Liver (tissue), 8 donors: ENCODE measurements at regions not wholly inside any gene's neighbourhood (a gene's known extent, or its start where the extent isn't known, plus 50 kb on each side); places are given as distances from the start of the nearest gene placed in this dataset.

Experiments used
- DNase-seq: peaks from one replicate; pipeline ENCODE4 v3.0.0-alpha.2; 2017; ENCODE audit warnings: low spot score
- H3K27ac ChIP-seq, 2 donors: one replicate each; pipeline ENCODE4 v1.7.0; 2013; ENCODE audit warnings: inconsistent platforms in 2 of 2, low read length in 2 of 2, control low read depth in 1 of 2, low read depth in 1 of 2, mild to moderate bottlenecking in 1 of 2
- H3K27me3 ChIP-seq, 4 donors: one replicate each; pipeline versions ENCODE4 v1.6.1 to v1.7.0; 2013; ENCODE audit warnings: low read length in 3 of 4, inconsistent platforms in 1 of 4, mild to moderate bottlenecking in 1 of 4, moderate library complexity in 1 of 4; ENCODE audit not compliant: control insufficient read depth in 4 of 4, insufficient read depth in 4 of 4
- H3K36me3 ChIP-seq, 4 donors: one replicate each; pipeline versions ENCODE4 v1.6.1 to v1.7.0; 2013; ENCODE audit warnings: low read length in 3 of 4, mild to moderate bottlenecking in 3 of 4, low read depth in 1 of 4, moderate library complexity in 1 of 4; ENCODE audit not compliant: control insufficient read depth in 4 of 4, insufficient read depth in 3 of 4
- H3K4me1 ChIP-seq, 4 donors: one replicate each; pipeline versions ENCODE4 v1.6.1 to v1.7.0; 2013; ENCODE audit warnings: low read length in 3 of 4, mild to moderate bottlenecking in 3 of 4, moderate library complexity in 1 of 4; ENCODE audit not compliant: control insufficient read depth in 4 of 4, insufficient read depth in 4 of 4
- H3K4me3 ChIP-seq, 3 donors: one replicate each; pipeline versions ENCODE4 v1.6.1 to v1.7.0; 2013; ENCODE audit warnings: low read length in 3 of 3, control low read depth in 1 of 3, low read depth in 1 of 3, mild to moderate bottlenecking in 1 of 3
- H3K9ac ChIP-seq, 2 donors: one replicate each; pipeline ENCODE4 v1.7.0; 2013; ENCODE audit warnings: low read length in 2 of 2, mild to moderate bottlenecking in 2 of 2, moderate library complexity in 2 of 2, control low read depth in 1 of 2, low read depth in 1 of 2
- H3K9me3 ChIP-seq, 4 donors: one replicate each; pipeline versions ENCODE4 v1.6.1 to v1.7.0; 2013; ENCODE audit warnings: low read length in 3 of 4; ENCODE audit not compliant: control insufficient read depth in 4 of 4
- ATF3 ChIP-seq: IDR thresholded peaks from 2 replicates; pipeline ENCODE4 v1.6.1; 2016; ENCODE audit warnings: antibody characterized with exemption
- FOXA1 ChIP-seq: IDR thresholded peaks from 2 replicates; pipeline ENCODE4 v1.6.1; 2016; ENCODE audit warnings: antibody characterized with exemption
- FOXA2 ChIP-seq: IDR thresholded peaks from 2 replicates; pipeline ENCODE4 v1.6.1; 2016; ENCODE audit warnings: antibody characterized with exemption
- GABPA ChIP-seq, 2 donors: IDR thresholded peaks in 1 of 2; conservative IDR thresholded peaks in 1 of 2; 2 replicates each; pipeline ENCODE4 v1.6.1; 2016; ENCODE audit warnings: antibody characterized with exemption in 2 of 2, mild to moderate bottlenecking in 1 of 2, moderate library complexity in 1 of 2
- HNF4A ChIP-seq, 2 donors: conservative IDR thresholded peaks; 2 replicates each; pipeline ENCODE4 v1.6.1; 2016; ENCODE audit warnings: antibody characterized with exemption in 2 of 2, mild to moderate bottlenecking in 2 of 2
- HNF4G ChIP-seq: IDR thresholded peaks from 2 replicates; pipeline ENCODE4 v1.6.1; 2016; ENCODE audit warnings: antibody characterized with exemption
- JUND ChIP-seq, 2 donors: IDR thresholded peaks; 2 replicates each; pipeline ENCODE4 v1.6.1; 2016; ENCODE audit warnings: antibody characterized with exemption in 2 of 2
- NR2F2 ChIP-seq: IDR thresholded peaks from 2 replicates; pipeline ENCODE4 v1.6.1; 2016; ENCODE audit warnings: antibody characterized with exemption
- RAD21 ChIP-seq, 2 donors: IDR thresholded peaks; 2 replicates each; pipeline ENCODE4 v1.6.1; 2016; ENCODE audit warnings: antibody characterized with exemption in 2 of 2, mild to moderate bottlenecking in 2 of 2
- RXRA ChIP-seq, 2 donors: IDR thresholded peaks; 2 replicates each; pipeline ENCODE4 v1.6.1; 2017 to 2018; ENCODE audit warnings: antibody characterized with exemption in 2 of 2, mild to moderate bottlenecking in 1 of 2
- SP1 ChIP-seq: IDR thresholded peaks from 2 replicates; pipeline ENCODE4 v1.6.1; 2018; ENCODE audit warnings: antibody characterized with exemption, mild to moderate bottlenecking
- TAF1 ChIP-seq: conservative IDR thresholded peaks from 2 replicates; pipeline ENCODE4 v1.6.1; 2016; ENCODE audit warnings: antibody characterized with exemption, mild to moderate bottlenecking
- YY1 ChIP-seq: IDR thresholded peaks from 2 replicates; pipeline ENCODE4 v1.6.1; 2016; ENCODE audit warnings: antibody characterized with exemption, mild to moderate bottlenecking
- WGBS: extraction: QIAGEN DNeasy Blood & Tissue Kit; methylation state at CpG from one replicate; pipeline ENCODE4 v1.1.7; 2013; 5-methylcytosine and 5-hydroxymethylcytosine counted together
- TF ChIP-seq, protein P1 (sequence below): fragments of 150-350 bp; IDR thresholded peaks from 2 replicates; pipeline ENCODE4 v1.5.1; 2017; ENCODE audit warnings: improper control_type of control experiment, low read depth, low read length; ENCODE audit not compliant: missing input control
- TF ChIP-seq, protein P2 (sequence below): IDR thresholded peaks from 2 replicates; pipeline ENCODE4 v1.6.1; 2016; ENCODE audit warnings: antibody characterized with exemption
- TF ChIP-seq, protein P3 (sequence below): IDR thresholded peaks from 2 replicates; pipeline ENCODE4 v1.6.1; 2016; ENCODE audit warnings: antibody characterized with exemption, mild to moderate bottlenecking
- donor health status: healthy.
- donor health status: healthy.
- donor health status: healthy.
- donor health status: healthy.
- donor health status: healthy.

- H3K36me3 ChIP-seq: no peaks in the 10 kb centered on the region
- H3K27ac ChIP-seq: no peak overlapping the region
- no peak for DNase-seq
- H3K4me1 ChIP-seq: no peaks in the 10 kb centered on the region
- TF ChIP-seq RAD21 (IDR thresholded peaks at IDR 0.05): peak in 1 of 2 donors; percentile 5
- TF ChIP-seq, protein P1, sequence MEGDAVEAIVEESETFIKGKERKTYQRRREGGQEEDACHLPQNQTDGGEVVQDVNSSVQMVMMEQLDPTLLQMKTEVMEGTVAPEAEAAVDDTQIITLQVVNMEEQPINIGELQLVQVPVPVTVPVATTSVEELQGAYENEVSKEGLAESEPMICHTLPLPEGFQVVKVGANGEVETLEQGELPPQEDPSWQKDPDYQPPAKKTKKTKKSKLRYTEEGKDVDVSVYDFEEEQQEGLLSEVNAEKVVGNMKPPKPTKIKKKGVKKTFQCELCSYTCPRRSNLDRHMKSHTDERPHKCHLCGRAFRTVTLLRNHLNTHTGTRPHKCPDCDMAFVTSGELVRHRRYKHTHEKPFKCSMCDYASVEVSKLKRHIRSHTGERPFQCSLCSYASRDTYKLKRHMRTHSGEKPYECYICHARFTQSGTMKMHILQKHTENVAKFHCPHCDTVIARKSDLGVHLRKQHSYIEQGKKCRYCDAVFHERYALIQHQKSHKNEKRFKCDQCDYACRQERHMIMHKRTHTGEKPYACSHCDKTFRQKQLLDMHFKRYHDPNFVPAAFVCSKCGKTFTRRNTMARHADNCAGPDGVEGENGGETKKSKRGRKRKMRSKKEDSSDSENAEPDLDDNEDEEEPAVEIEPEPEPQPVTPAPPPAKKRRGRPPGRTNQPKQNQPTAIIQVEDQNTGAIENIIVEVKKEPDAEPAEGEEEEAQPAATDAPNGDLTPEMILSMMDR: peak; percentile 4
- no peak for TF ChIP-seq RXRA (IDR thresholded peaks at IDR 0.05)
- H3K9ac ChIP-seq: no peak overlapping the region
- WGBS: 63% methylated on average over 3 of the region's 3 CpGs
- no peaks in the 10 kb centered on the region for H3K27me3 ChIP-seq
- no peaks in the 10 kb centered on the region for H3K9me3 ChIP-seq
- no peak overlapping the region for H3K4me3 ChIP-seq
These were observed 241.0 kb downstream of the NSUN3 start for GRCh38 chr3:94303897-94304296.

- Histone ChIP-seq H3K27ac (no peak overlapping the region), H3K9me3 (no peaks in the 10 kb centered on the region), H3K9ac (no peak overlapping the region), H3K4me1 (no peaks in the 10 kb centered on the region), H3K36me3 (no peaks in the 10 kb centered on the region), H3K4me3 (no peak overlapping the region), H3K27me3 (no peaks in the 10 kb centered on the region)
- no peak for DNase-seq
- 71% methylated on average over 5 of the region's 5 CpGs for WGBS
- TF ChIP-seq TAF1: no peak
- no peak for TF ChIP-seq ATF3
- TF ChIP-seq GABPA (IDR thresholded peaks at IDR 0.05 in 1 of 2, conservative IDR thresholded peaks at IDR 0.05 in 1 of 2): no peak
- TF ChIP-seq FOXA1: no peak
- TF ChIP-seq, protein P2, sequence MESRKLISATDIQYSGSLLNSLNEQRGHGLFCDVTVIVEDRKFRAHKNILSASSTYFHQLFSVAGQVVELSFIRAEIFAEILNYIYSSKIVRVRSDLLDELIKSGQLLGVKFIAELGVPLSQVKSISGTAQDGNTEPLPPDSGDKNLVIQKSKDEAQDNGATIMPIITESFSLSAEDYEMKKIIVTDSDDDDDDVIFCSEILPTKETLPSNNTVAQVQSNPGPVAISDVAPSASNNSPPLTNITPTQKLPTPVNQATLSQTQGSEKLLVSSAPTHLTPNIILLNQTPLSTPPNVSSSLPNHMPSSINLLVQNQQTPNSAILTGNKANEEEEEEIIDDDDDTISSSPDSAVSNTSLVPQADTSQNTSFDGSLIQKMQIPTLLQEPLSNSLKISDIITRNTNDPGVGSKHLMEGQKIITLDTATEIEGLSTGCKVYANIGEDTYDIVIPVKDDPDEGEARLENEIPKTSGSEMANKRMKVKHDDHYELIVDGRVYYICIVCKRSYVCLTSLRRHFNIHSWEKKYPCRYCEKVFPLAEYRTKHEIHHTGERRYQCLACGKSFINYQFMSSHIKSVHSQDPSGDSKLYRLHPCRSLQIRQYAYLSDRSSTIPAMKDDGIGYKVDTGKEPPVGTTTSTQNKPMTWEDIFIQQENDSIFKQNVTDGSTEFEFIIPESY: no peak
- TF ChIP-seq, protein P3, sequence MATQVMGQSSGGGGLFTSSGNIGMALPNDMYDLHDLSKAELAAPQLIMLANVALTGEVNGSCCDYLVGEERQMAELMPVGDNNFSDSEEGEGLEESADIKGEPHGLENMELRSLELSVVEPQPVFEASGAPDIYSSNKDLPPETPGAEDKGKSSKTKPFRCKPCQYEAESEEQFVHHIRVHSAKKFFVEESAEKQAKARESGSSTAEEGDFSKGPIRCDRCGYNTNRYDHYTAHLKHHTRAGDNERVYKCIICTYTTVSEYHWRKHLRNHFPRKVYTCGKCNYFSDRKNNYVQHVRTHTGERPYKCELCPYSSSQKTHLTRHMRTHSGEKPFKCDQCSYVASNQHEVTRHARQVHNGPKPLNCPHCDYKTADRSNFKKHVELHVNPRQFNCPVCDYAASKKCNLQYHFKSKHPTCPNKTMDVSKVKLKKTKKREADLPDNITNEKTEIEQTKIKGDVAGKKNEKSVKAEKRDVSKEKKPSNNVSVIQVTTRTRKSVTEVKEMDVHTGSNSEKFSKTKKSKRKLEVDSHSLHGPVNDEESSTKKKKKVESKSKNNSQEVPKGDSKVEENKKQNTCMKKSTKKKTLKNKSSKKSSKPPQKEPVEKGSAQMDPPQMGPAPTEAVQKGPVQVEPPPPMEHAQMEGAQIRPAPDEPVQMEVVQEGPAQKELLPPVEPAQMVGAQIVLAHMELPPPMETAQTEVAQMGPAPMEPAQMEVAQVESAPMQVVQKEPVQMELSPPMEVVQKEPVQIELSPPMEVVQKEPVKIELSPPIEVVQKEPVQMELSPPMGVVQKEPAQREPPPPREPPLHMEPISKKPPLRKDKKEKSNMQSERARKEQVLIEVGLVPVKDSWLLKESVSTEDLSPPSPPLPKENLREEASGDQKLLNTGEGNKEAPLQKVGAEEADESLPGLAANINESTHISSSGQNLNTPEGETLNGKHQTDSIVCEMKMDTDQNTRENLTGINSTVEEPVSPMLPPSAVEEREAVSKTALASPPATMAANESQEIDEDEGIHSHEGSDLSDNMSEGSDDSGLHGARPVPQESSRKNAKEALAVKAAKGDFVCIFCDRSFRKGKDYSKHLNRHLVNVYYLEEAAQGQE: no peak
- no peak for TF ChIP-seq FOXA2
- TF ChIP-seq HNF4A (conservative IDR thresholded peaks at IDR 0.05): no peak
- TF ChIP-seq, protein P1: no peak
- TF ChIP-seq SP1: no peak
- TF ChIP-seq NR2F2: no peak
- no peak for TF ChIP-seq HNF4G
- no peak for TF ChIP-seq RXRA (IDR thresholded peaks at IDR 0.05)
- no peak for TF ChIP-seq JUND (IDR thresholded peaks at IDR 0.05)
- no peak for TF ChIP-seq YY1
These were observed 242.1 kb downstream of the NSUN3 start for GRCh38 chr3:94304954-94305353.
